Panc1 (cell line): ENCODE measurements at regions not wholly inside any gene's neighbourhood (a gene's known extent, or its start where the extent isn't known, plus 50 kb on each side); places are given as distances from the start of the nearest gene placed in this dataset.

Experiments used
- REST ChIP-seq, 2 experiments: IDR thresholded peaks; 2 replicates each; pipeline ENCODE4 v1.6.1; 2011 to 2012; ENCODE audit warnings: low read depth in 2 of 2, control low read depth in 1 of 2, low read length in 1 of 2, mild to moderate bottlenecking in 1 of 2, moderate library complexity in 1 of 2; ENCODE audit not compliant: insufficient read depth in 1 of 2
- SIN3A ChIP-seq: IDR thresholded peaks from 2 replicates; pipeline ENCODE4 v1.6.1; 2012; ENCODE audit warnings: low read depth, mild to moderate bottlenecking, low read length, moderate library complexity, borderline replicate concordance; ENCODE audit not compliant: insufficient read depth
- TF ChIP-seq, protein P1 (sequence below): fragments of 450-650 bp; IDR thresholded peaks from 2 replicates; pipeline ENCODE4 v1.5.1; 2017; ENCODE audit warnings: mild to moderate bottlenecking

GRCh38 chr1:203402629-203403337 lies 51.9 kb upstream of the FMOD start:
- no peak for TF ChIP-seq SIN3A
- TF ChIP-seq, protein P1, sequence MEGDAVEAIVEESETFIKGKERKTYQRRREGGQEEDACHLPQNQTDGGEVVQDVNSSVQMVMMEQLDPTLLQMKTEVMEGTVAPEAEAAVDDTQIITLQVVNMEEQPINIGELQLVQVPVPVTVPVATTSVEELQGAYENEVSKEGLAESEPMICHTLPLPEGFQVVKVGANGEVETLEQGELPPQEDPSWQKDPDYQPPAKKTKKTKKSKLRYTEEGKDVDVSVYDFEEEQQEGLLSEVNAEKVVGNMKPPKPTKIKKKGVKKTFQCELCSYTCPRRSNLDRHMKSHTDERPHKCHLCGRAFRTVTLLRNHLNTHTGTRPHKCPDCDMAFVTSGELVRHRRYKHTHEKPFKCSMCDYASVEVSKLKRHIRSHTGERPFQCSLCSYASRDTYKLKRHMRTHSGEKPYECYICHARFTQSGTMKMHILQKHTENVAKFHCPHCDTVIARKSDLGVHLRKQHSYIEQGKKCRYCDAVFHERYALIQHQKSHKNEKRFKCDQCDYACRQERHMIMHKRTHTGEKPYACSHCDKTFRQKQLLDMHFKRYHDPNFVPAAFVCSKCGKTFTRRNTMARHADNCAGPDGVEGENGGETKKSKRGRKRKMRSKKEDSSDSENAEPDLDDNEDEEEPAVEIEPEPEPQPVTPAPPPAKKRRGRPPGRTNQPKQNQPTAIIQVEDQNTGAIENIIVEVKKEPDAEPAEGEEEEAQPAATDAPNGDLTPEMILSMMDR, result no peak
- TF ChIP-seq REST (IDR thresholded peaks at IDR 0.05; ENCODE audit: insufficient read depth in 1 of 2, low read depth in 2 of 2, low read length in 1 of 2), result no peak
